ENCODE measurements at regions not wholly inside any gene's neighbourhood (a gene's known extent, or its start where the extent isn't known, plus 50 kb on each side); places are given as distances from the start of the nearest gene placed in this dataset.

DNA sequence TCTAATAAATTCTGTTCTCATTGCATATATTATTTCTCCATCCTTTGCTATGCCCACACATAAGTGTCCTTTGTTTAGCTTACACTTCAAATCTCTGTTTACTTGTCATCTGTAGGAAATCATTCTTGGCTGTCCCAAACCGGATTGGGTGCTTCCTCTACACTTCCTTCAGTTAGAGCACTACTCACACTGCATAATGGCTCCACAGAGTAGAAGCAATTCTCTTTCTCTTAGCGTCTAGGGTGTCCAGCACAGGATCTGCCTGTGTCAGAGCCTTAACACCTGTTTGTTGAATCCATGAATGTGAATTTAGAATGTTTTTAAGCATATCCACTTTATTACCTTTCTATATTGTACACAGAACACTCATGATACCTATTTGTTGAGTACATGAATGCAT is 87.0 kb upstream of the BMP2 start:
- Histone ChIP-seq H3K36me3 (ENCODE audit: control insufficient read depth in 3 of 3, insufficient read depth in 3 of 3, low read length in 3 of 3) (no peaks in the 10 kb centered on the region), H3K27me3 (ENCODE audit: control insufficient read depth in 3 of 3, insufficient read depth in 3 of 3, low read length in 3 of 3) (no peaks in the 10 kb centered on the region), H3K9me3 (ENCODE audit: control insufficient read depth in 3 of 3, low read length in 3 of 3) (no peaks in the 10 kb centered on the region), H3K4me1 (ENCODE audit: control insufficient read depth in 3 of 3, insufficient read depth in 3 of 3, low read length in 3 of 3) (no peaks in the 10 kb centered on the region), H3K9ac (ENCODE audit: low read depth in 1 of 3, low read length in 3 of 3) (no peak overlapping the region), H3K4me3 (ENCODE audit: low read length in 3 of 3) (no peak overlapping the region), H3K27ac (ENCODE audit: low read depth, low read length) (no peak overlapping the region)

DNA sequence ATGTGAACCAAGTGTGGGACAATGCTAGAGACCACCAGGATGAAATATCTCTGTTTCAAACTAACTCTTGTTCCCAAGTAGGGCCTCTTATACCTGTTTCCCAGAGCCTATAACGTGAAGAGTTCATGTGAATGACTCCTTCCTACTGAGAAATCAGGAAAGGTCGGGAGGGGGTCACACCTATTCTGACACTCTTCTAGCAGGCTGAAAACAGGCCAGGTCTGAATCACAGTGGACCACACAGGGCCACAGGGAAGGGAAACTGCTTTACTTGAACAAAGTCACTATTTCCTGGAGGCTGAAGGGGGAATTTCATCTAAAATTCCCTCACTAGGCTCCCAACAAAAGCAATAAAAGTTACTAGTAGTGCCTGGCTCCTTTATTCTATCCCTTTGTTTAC is 88.4 kb upstream of the BMP2 start:
- no peaks in the 10 kb centered on the region for H3K9me3 ChIP-seq (ENCODE audit: control insufficient read depth in 3 of 3, low read length in 3 of 3)
- no peaks in the 10 kb centered on the region for H3K36me3 ChIP-seq (ENCODE audit: control insufficient read depth in 3 of 3, insufficient read depth in 3 of 3, low read length in 3 of 3)
- no peak overlapping the region for H3K4me3 ChIP-seq (ENCODE audit: low read length in 3 of 3)
- no peak overlapping the region for H3K27ac ChIP-seq (ENCODE audit: low read depth, low read length)
- no peaks in the 10 kb centered on the region for H3K4me1 ChIP-seq (ENCODE audit: control insufficient read depth in 3 of 3, insufficient read depth in 3 of 3, low read length in 3 of 3)
- H3K27me3 ChIP-seq (ENCODE audit: control insufficient read depth in 3 of 3, insufficient read depth in 3 of 3, low read length in 3 of 3): no peaks in the 10 kb centered on the region
- H3K9ac ChIP-seq (ENCODE audit: low read depth in 1 of 3, low read length in 3 of 3): no peak overlapping the region

DNA sequence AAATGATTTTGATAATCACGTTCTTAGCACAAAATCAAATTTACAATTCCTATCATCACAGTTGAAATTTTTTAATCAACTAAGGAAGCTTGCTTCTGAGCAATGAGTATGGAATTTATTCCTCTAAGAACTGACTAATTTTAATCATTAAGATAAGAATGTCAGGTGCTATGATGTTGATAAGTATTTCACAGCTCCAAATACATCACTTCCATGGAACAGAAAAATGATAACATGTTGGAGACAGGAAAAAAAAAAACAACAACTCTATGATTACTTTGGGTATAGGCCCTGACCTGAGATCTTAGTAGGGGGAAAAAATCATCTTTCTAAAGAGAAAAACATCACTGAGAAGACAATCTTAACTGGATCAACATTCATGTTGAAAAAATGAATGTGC is 89.4 kb upstream of the BMP2 start:
- Histone ChIP-seq H3K36me3 (ENCODE audit: control insufficient read depth in 3 of 3, insufficient read depth in 3 of 3, low read length in 3 of 3) (no peaks in the 10 kb centered on the region), H3K4me3 (ENCODE audit: low read length in 3 of 3) (no peak overlapping the region), H3K27me3 (ENCODE audit: control insufficient read depth in 3 of 3, insufficient read depth in 3 of 3, low read length in 3 of 3) (no peaks in the 10 kb centered on the region), H3K9ac (ENCODE audit: low read depth in 1 of 3, low read length in 3 of 3) (no peak overlapping the region), H3K9me3 (ENCODE audit: control insufficient read depth in 3 of 3, low read length in 3 of 3) (no peaks in the 10 kb centered on the region), H3K4me1 (ENCODE audit: control insufficient read depth in 3 of 3, insufficient read depth in 3 of 3, low read length in 3 of 3) (no peaks in the 10 kb centered on the region), H3K27ac (ENCODE audit: low read depth, low read length) (no peak overlapping the region)

DNA sequence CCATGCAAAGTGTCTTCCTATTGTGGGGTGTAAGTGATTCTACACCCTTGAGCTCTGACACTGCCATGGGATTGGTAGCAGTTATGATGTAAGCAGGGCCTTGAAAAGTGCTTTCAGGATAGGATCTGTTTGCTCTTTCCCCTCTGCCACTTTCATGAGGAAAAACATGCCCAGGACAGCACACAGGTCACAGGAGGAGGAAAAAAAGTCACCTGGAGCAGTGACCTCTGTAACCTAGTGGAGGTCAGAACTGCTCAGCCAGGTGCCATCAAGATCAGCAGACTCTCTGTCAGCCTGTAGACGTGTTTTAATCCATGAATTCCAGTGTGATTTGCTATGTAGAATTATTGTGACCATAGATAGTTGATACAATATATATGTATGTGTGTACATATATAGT is 92.7 kb upstream of the BMP2 start:
- no peak overlapping the region for H3K9ac ChIP-seq (ENCODE audit: low read depth in 1 of 3, low read length in 3 of 3)
- H3K9me3 ChIP-seq (ENCODE audit: control insufficient read depth in 3 of 3, low read length in 3 of 3): no peaks in the 10 kb centered on the region
- H3K4me1 ChIP-seq (ENCODE audit: control insufficient read depth in 3 of 3, insufficient read depth in 3 of 3, low read length in 3 of 3): no peaks in the 10 kb centered on the region
- no peak overlapping the region for H3K27ac ChIP-seq (ENCODE audit: low read depth, low read length)
- H3K27me3 ChIP-seq (ENCODE audit: control insufficient read depth in 3 of 3, insufficient read depth in 3 of 3, low read length in 3 of 3): no peaks in the 10 kb centered on the region
- H3K4me3 ChIP-seq (ENCODE audit: low read length in 3 of 3): no peak overlapping the region
- H3K36me3 ChIP-seq (ENCODE audit: control insufficient read depth in 3 of 3, insufficient read depth in 3 of 3, low read length in 3 of 3): no peaks in the 10 kb centered on the region

DNA sequence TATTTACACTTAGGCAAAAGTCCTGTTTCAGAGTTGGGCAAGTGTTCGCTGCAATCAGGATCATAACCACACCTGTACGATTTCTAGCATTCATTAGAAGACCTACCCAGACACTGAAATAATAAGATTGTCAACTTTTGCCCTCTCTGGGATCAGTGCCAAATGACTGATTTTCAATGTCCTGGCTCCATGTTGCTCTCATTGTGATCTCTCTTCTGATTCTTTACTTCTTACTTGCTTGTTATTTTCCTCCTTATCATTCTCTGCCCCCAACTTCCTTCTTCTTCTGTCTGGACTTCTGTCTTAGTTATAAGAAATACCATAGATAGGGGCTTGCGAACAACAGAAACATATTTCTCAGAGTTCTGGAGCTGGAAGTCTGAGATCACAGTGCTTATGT is 94.4 kb upstream of the BMP2 start:
- Histone ChIP-seq H3K36me3 (ENCODE audit: control insufficient read depth in 3 of 3, insufficient read depth in 3 of 3, low read length in 3 of 3) (no peaks in the 10 kb centered on the region), H3K27me3 (ENCODE audit: control insufficient read depth in 3 of 3, insufficient read depth in 3 of 3, low read length in 3 of 3) (no peaks in the 10 kb centered on the region), H3K27ac (ENCODE audit: low read depth, low read length) (no peak overlapping the region), H3K9me3 (ENCODE audit: control insufficient read depth in 3 of 3, low read length in 3 of 3) (no peaks in the 10 kb centered on the region), H3K4me1 (ENCODE audit: control insufficient read depth in 3 of 3, insufficient read depth in 3 of 3, low read length in 3 of 3) (no peaks in the 10 kb centered on the region), H3K9ac (ENCODE audit: low read depth in 1 of 3, low read length in 3 of 3) (no peak overlapping the region), H3K4me3 (ENCODE audit: low read length in 3 of 3) (no peak overlapping the region)

DNA sequence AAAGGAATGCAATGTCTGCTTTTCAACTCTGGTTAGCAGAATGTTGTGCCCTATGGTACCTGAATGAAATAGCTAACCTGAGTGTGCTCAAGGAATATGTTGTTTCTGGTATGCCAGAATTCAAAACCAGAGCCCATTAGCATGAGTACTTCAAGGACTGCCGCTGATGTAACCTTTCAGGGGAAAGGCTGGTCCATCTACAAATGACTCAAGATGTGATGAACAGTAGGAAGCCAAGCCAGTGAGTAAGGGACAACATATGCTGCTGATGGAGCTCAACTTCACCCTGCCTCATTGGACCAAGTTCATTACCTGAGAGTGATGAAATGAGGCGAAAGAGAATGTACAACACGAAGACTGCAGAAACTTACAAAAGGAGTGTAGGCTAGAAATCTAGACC is 95.7 kb upstream of the BMP2 start:
- no peaks in the 10 kb centered on the region for H3K9me3 ChIP-seq (ENCODE audit: control insufficient read depth in 3 of 3, low read length in 3 of 3)
- no peaks in the 10 kb centered on the region for H3K4me1 ChIP-seq (ENCODE audit: control insufficient read depth in 3 of 3, insufficient read depth in 3 of 3, low read length in 3 of 3)
- H3K4me3 ChIP-seq (ENCODE audit: low read length in 3 of 3): no peak overlapping the region
- H3K36me3 ChIP-seq (ENCODE audit: control insufficient read depth in 3 of 3, insufficient read depth in 3 of 3, low read length in 3 of 3): no peaks in the 10 kb centered on the region
- no peak overlapping the region for H3K27ac ChIP-seq (ENCODE audit: low read depth, low read length)
- H3K9ac ChIP-seq (ENCODE audit: low read depth in 1 of 3, low read length in 3 of 3): no peak overlapping the region
- no peaks in the 10 kb centered on the region for H3K27me3 ChIP-seq (ENCODE audit: control insufficient read depth in 3 of 3, insufficient read depth in 3 of 3, low read length in 3 of 3)

DNA sequence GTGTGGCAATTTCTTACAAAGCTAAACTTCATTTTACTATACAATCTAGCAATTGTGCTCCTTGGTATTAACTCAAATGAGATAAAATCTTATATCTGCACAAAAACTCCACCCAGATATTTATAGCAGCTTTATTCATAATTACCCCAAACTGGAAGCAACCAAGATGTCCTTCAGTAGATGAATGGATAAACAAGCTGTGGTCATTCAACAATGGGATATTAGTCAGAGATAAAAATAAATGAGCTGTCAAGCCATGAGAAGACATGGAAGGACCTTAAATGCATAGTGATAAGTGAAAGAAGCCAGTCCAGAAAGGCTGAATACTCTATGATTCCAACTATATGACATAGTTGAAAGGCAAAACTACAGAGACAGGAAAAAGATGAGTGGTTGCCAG is 98.9 kb upstream of the BMP2 start:
- H3K9ac ChIP-seq (ENCODE audit: low read depth in 1 of 3, low read length in 3 of 3): no peak overlapping the region

DNA sequence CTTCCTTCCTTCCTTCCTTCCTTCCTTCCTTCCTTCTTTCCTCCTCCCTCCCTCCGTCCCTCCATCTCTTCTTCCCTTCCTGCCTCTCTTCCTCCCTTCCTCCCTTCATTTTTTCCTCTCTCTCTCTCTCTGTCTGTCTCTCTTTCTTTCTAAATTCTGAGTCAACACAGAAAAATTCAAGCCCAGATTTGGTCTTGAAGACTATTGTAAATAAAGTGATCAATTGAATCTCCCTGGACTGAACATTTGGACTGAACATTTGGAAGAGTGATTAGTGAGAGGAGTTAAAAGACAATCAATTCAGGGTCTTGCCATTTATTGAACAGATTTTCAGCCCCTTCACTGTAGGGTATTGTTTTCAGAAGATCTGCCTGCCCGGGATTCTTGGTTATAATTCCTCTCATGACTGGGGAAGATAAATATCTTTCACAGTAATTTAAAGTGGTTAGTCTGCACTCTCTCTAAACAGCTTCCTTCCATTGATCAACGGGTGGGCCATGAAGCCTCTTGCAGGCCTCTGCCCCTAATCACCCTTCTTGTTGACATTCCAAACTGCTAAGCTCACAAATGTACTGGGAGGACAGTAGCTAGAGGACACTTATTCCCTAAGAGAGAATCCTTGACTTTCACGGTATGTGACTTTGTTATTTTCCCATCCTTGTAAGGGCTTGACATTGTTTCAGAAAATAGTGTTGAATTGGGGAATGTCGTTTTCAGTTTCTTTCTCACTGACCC is 101.7 kb upstream of the BMP2 start:
- Histone ChIP-seq H3K36me3 (ENCODE audit: control insufficient read depth in 3 of 3, insufficient read depth in 3 of 3, low read length in 3 of 3) (no peaks in the 10 kb centered on the region), H3K27me3 (ENCODE audit: control insufficient read depth in 3 of 3, insufficient read depth in 3 of 3, low read length in 3 of 3) (no peaks in the 10 kb centered on the region), H3K9ac (ENCODE audit: low read depth in 1 of 3, low read length in 3 of 3) (no peak overlapping the region), H3K27ac (ENCODE audit: low read depth, low read length) (no peak overlapping the region), H3K4me3 (ENCODE audit: low read length in 3 of 3) (no peak overlapping the region), H3K9me3 (ENCODE audit: control insufficient read depth in 3 of 3, low read length in 3 of 3) (peaks cover 0 to 5% (median 0%) of the 10 kb centered on the region in 3 donors), H3K4me1 (ENCODE audit: control insufficient read depth in 3 of 3, insufficient read depth in 3 of 3, low read length in 3 of 3) (no peaks in the 10 kb centered on the region)

More for the DNA sequence above, 98.9 kb upstream of the BMP2 start:
- Histone ChIP-seq H3K27me3 (ENCODE audit: control insufficient read depth in 3 of 3, insufficient read depth in 3 of 3, low read length in 3 of 3) (no peaks in the 10 kb centered on the region), H3K9me3 (ENCODE audit: control insufficient read depth in 3 of 3, low read length in 3 of 3) (no peaks in the 10 kb centered on the region), H3K27ac (ENCODE audit: low read depth, low read length) (no peak overlapping the region), H3K4me1 (ENCODE audit: control insufficient read depth in 3 of 3, insufficient read depth in 3 of 3, low read length in 3 of 3) (no peaks in the 10 kb centered on the region), H3K36me3 (ENCODE audit: control insufficient read depth in 3 of 3, insufficient read depth in 3 of 3, low read length in 3 of 3) (no peaks in the 10 kb centered on the region), H3K4me3 (ENCODE audit: low read length in 3 of 3) (no peak overlapping the region)

DNA sequence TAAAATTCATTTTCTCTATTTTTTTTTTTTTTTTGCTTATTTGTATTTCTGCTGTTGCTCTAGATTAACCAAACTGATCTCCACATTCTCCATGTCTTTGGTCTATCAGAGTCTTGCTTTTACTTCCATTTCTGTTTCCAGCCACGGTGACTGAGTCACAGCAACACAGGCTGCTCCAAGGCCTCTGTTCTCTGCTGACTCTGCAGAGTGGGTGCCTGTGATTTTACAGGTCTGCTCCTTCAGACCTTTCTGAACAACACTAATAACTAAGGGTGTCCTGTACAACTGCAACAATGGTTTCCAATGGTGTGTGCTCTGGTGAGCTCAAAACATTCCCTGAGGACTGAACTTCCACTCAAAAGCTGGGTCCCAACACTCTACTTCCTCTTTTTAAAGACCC is 102.3 kb upstream of the BMP2 start:
- Histone ChIP-seq H3K4me3 (ENCODE audit: low read length in 3 of 3) (no peak overlapping the region), H3K27ac (ENCODE audit: low read depth, low read length) (no peak overlapping the region), H3K9me3 (ENCODE audit: control insufficient read depth in 3 of 3, low read length in 3 of 3) (peaks cover 0 to 5% (median 2%) of the 10 kb centered on the region in 3 donors), H3K9ac (ENCODE audit: low read depth in 1 of 3, low read length in 3 of 3) (no peak overlapping the region), H3K36me3 (ENCODE audit: control insufficient read depth in 3 of 3, insufficient read depth in 3 of 3, low read length in 3 of 3) (no peaks in the 10 kb centered on the region), H3K27me3 (ENCODE audit: control insufficient read depth in 3 of 3, insufficient read depth in 3 of 3, low read length in 3 of 3) (no peaks in the 10 kb centered on the region), H3K4me1 (ENCODE audit: control insufficient read depth in 3 of 3, insufficient read depth in 3 of 3, low read length in 3 of 3) (no peaks in the 10 kb centered on the region)

DNA sequence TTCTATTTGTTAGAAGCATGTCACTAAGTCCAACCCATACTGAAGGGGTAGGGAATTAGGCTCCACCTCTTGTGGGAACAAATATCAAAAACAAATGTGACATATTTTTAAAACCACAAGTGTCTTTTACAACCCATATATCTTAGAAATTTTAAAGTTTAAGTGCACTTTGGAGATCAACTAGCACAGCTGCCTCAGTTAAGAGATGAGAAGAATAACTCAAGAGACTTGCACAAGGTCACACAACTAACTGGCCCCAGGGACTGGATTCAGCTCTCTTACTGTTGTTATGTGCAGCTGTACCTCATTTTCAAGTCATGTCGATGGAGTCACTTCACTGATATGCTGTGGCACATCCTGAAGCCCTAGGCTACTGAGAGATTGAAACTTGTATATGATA is 102.9 kb upstream of the BMP2 start:
- no peak overlapping the region for H3K27ac ChIP-seq (ENCODE audit: low read depth, low read length)
- H3K36me3 ChIP-seq (ENCODE audit: control insufficient read depth in 3 of 3, insufficient read depth in 3 of 3, low read length in 3 of 3): no peaks in the 10 kb centered on the region
- no peak overlapping the region for H3K9ac ChIP-seq (ENCODE audit: low read depth in 1 of 3, low read length in 3 of 3)
- H3K4me3 ChIP-seq (ENCODE audit: low read length in 3 of 3): no peak overlapping the region
- H3K27me3 ChIP-seq (ENCODE audit: control insufficient read depth in 3 of 3, insufficient read depth in 3 of 3, low read length in 3 of 3): no peaks in the 10 kb centered on the region
- no peaks in the 10 kb centered on the region for H3K4me1 ChIP-seq (ENCODE audit: control insufficient read depth in 3 of 3, insufficient read depth in 3 of 3, low read length in 3 of 3)
- H3K9me3 ChIP-seq (ENCODE audit: control insufficient read depth in 3 of 3, low read length in 3 of 3): peaks cover 0 to 5% (median 2%) of the 10 kb centered on the region in 3 donors
